PC-9 (cell line): ENCODE measurements at regions not wholly inside any gene's neighbourhood (a gene's known extent, or its start where the extent isn't known, plus 50 kb on each side); places are given as distances from the start of the nearest gene placed in this dataset.

ENCODE experiments used
- CTCF ChIP-seq: fragments of 200-600 bp; sonication (generic); conservative IDR thresholded peaks from 2 replicates; pipeline ENCODE4 v1.6.1; 2017; ENCODE audit warnings: mixed run types, antibody characterized with exemption, mild to moderate bottlenecking, moderate library complexity
- EZH2 ChIP-seq: fragments of 200-600 bp; sonication (generic); IDR thresholded peaks from 2 replicates; pipeline ENCODE4 v1.8.0; 2017; ENCODE audit warnings: antibody characterized with exemption, low read depth

GRCh38 chr10:16367621-16368292 is 69.1 kb upstream of the PTER start:
- TF ChIP-seq CTCF = no peak
- no peak for TF ChIP-seq EZH2
